ENCODE measurements at regions not wholly inside any gene's neighbourhood (a gene's known extent, or its start where the extent isn't known, plus 50 kb on each side); places are given as distances from the start of the nearest gene placed in this dataset.

DNA sequence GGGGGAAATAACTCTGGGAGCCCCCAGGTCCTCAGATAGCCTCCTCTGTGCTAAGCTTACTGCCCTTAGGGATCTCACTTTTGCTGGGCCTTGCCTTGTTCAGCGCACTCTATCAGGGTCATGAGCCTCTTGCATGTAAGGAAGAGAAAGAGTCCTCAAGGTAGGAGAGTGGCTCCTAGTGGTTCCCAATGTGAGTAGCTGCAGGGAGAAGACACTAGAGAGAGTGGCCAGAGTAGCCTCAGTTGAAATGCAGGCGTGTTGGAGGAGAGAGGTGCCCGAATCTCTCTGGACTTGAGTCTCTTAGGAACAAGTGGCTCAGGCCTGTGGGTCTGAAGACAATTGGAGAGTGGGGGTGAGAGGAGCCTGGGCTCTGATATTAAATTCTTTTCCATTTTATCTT is 94.3 kb upstream of the SORCS3 start:
- DNase-seq (ENCODE audit: low spot score): no peak
- no peak overlapping the region for H3K27ac Mint-ChIP-seq
- H3K4me3 Mint-ChIP-seq: no peak overlapping the region
- H3K36me3 Mint-ChIP-seq (ENCODE audit: low read depth): no peaks in the 10 kb centered on the region
- H3K4me1 Mint-ChIP-seq (ENCODE audit: low read depth): no peaks in the 10 kb centered on the region
- no peaks in the 10 kb centered on the region for H3K27me3 Mint-ChIP-seq (ENCODE audit: low read depth)
- H3K9me3 Mint-ChIP-seq: no peaks in the 10 kb centered on the region

DNA sequence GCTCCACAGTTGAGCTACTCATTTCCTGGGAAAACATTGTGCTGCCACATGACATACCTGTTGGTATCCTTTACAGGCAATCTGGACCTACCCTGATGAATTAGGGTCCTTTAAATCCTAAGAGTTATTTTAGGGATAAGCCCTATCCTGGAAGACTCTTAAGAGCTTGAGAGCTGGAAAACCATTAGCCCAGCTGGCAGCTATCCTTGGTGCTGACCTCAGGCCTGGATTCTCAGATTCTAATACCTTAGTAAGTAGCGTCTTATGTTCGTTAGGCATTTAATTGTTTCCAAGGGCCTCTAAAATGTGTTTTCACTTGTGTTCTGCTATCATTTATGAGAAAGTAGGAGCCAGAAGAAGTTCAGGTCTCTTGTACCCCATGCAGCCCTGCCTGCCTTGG is 93.0 kb upstream of the SORCS3 start:
- Mint-ChIP-seq H3K27ac (no peak overlapping the region), H3K27me3 (ENCODE audit: low read depth) (no peaks in the 10 kb centered on the region), H3K9me3 (no peaks in the 10 kb centered on the region), H3K4me3 (no peak overlapping the region), H3K36me3 (ENCODE audit: low read depth) (no peaks in the 10 kb centered on the region), H3K4me1 (ENCODE audit: low read depth) (no peaks in the 10 kb centered on the region)
- no peak for DNase-seq (ENCODE audit: low spot score)

DNA sequence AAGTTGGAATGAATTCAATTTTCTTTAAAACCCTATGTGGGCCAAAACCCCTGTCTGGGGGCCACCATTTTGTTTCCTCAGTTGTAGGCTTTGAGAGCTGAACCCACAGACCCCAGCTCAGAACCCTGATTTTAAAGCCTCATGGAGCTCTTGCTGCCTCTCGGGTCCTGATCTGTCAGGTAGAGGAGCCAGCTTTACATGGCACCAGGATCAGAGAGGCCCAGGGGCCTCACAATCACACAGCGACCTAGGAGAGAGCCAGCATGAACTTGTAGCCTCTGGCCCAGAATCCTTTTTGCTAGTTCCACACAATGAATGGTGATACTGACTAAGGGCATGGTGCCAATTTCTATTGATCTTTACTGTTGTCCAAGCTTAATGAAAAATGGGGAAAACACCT is 84.3 kb upstream of the SORCS3 start:
- DNase-seq (ENCODE audit: low spot score): no peak
- no peaks in the 10 kb centered on the region for H3K36me3 Mint-ChIP-seq (ENCODE audit: low read depth)
- H3K27me3 Mint-ChIP-seq (ENCODE audit: low read depth): peaks cover 4% of the 10 kb centered on the region
- no peaks in the 10 kb centered on the region for H3K4me1 Mint-ChIP-seq (ENCODE audit: low read depth)
- H3K9me3 Mint-ChIP-seq: no peaks in the 10 kb centered on the region
- no peak overlapping the region for H3K4me3 Mint-ChIP-seq
- no peak overlapping the region for H3K27ac Mint-ChIP-seq

DNA sequence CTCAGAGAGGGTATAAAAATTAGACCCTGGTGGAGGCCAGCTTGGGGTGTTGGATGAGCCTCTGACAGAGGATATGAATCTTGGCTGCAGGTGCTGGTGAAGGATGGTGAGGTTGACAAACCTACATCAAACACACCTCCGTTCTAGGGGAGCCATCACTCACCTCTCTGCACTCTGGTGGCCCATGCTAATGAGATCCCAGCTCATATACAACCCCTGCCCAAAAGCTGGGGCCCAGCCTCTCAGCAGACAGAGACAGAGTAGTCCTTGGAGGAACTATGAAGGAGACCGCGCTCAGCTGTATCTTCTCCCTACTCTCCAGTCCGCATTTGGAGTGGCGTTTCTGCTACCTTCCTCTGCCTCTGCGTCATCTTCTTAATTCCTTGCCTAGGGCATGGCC is 83.1 kb upstream of the SORCS3 start:
- Mint-ChIP-seq H3K4me1 (ENCODE audit: low read depth) (no peaks in the 10 kb centered on the region), H3K9me3 (no peaks in the 10 kb centered on the region), H3K4me3 (no peak overlapping the region), H3K27me3 (ENCODE audit: low read depth) (peaks cover 4% of the 10 kb centered on the region), H3K27ac (no peak overlapping the region), H3K36me3 (ENCODE audit: low read depth) (no peaks in the 10 kb centered on the region)
- no peak for DNase-seq (ENCODE audit: low spot score)

DNA sequence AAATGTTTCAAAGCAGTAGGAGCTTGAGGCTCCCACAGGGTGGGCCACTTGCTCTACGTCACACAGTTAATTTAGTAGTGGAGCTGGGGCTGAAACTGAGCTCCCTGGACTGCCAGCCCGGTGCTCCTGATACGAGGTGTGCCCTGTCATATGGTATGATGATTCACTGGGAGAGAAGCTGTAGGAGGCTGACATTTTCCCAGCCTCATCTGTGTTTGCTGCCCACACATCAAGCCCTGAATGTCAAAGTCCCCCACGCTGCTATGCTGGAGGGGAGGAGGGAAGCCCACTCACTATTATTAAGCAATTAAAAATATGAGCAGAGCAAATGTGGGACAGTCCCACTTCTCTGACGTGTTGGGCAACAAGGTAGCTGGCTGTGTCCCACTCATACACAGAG is 81.2 kb upstream of the SORCS3 start:
- H3K27me3 Mint-ChIP-seq (ENCODE audit: low read depth): no peaks in the 10 kb centered on the region
- H3K4me3 Mint-ChIP-seq: no peak overlapping the region
- H3K4me1 Mint-ChIP-seq (ENCODE audit: low read depth): no peaks in the 10 kb centered on the region
- no peak for DNase-seq (ENCODE audit: low spot score)
- H3K27ac Mint-ChIP-seq: no peak overlapping the region
- H3K9me3 Mint-ChIP-seq: no peaks in the 10 kb centered on the region
- H3K36me3 Mint-ChIP-seq (ENCODE audit: low read depth): no peaks in the 10 kb centered on the region

DNA sequence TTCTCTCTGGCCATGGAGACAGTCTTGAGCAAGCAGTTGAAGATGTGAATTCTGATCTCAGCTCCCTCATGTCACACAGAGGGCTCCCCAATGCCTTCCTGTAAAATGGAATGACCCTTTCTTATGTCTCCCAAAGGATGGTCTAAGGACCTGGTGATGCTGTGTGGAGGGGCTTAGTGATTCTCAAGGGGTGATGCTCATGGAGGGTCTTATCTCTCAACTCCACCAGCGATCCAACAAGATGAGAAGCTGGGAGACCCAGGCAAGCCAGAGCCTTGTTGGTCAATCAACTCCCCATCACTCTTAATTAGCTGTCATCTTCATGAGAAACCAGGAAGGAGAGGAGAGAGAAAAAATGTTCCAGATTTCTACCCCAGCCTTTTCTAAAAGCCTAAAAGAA is 78.0 kb upstream of the SORCS3 start:
- no peaks in the 10 kb centered on the region for H3K9me3 Mint-ChIP-seq
- H3K4me3 Mint-ChIP-seq: no peak overlapping the region
- H3K36me3 Mint-ChIP-seq (ENCODE audit: low read depth): no peaks in the 10 kb centered on the region
- DNase-seq (ENCODE audit: low spot score): no peak
- H3K4me1 Mint-ChIP-seq (ENCODE audit: low read depth): no peaks in the 10 kb centered on the region
- no peaks in the 10 kb centered on the region for H3K27me3 Mint-ChIP-seq (ENCODE audit: low read depth)
- H3K27ac Mint-ChIP-seq: no peak overlapping the region

DNA sequence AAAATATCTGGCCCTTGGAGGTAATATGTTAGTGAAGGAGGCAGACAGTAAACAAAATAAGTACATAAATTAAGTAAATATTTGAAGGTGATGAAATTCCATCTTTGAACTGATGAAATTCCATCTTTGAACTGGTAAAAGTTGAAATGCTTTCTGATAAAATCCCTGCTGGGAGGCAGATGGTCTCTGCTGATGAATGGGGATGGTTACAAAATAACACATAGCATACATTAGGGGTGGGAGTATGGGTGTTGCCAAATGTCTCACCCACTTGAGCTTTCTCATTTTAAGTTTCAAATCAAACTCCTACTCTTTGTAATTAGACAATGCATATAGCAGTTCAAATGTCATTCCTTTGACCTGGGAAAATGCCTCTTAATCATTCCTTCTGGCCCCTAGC is 77.5 kb upstream of the SORCS3 start:
- H3K27me3 Mint-ChIP-seq (ENCODE audit: low read depth): no peaks in the 10 kb centered on the region
- H3K4me3 Mint-ChIP-seq: no peak overlapping the region
- no peaks in the 10 kb centered on the region for H3K9me3 Mint-ChIP-seq
- H3K27ac Mint-ChIP-seq: no peak overlapping the region
- H3K36me3 Mint-ChIP-seq (ENCODE audit: low read depth): no peaks in the 10 kb centered on the region
- no peak for DNase-seq (ENCODE audit: low spot score)
- no peaks in the 10 kb centered on the region for H3K4me1 Mint-ChIP-seq (ENCODE audit: low read depth)

DNA sequence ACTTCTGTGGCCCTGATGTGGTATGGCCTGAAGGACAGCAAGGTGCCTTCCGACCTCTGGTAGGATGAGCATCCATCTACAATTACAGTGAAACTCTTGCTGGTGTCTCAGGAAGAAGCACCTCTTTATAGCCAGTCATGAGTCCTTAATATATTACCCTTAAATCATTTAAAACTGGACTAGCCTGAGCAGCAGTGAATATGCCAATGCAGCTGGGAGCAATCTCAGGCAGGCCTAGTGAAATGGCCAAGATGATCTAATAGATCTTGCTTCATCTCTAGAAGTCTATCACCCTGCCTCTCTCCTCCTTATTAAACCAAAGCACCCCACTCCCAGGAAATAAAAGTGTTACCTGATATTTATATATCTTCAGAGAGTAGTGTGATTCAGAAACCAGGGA is 66.7 kb upstream of the SORCS3 start:
- Mint-ChIP-seq H3K4me1 (ENCODE audit: low read depth) (no peaks in the 10 kb centered on the region), H3K27ac (no peak overlapping the region), H3K4me3 (no peak overlapping the region), H3K27me3 (ENCODE audit: low read depth) (no peaks in the 10 kb centered on the region), H3K9me3 (peaks cover 15% of the 10 kb centered on the region), H3K36me3 (ENCODE audit: low read depth) (no peaks in the 10 kb centered on the region)
- no peak for DNase-seq (ENCODE audit: low spot score)

DNA sequence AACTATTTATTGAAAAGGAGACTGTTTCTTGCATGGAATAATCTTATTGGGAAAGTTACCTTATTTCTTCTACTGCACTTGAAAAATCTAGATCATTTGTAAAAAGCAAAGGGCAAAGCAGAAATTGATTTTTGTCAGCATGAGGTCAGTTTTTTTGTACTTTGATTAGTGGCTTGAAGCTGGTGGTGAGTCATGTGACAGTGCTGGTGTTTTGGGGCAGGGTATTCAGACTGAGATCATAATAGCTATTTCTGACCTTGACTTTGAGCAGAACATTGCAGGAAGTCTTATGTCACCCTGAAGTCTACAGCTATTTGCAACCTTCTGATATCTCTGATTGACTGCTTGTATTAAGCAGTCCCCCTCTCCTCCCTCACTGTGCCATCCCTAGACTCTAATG is 66.3 kb upstream of the SORCS3 start:
- no peaks in the 10 kb centered on the region for H3K4me1 Mint-ChIP-seq (ENCODE audit: low read depth)
- H3K9me3 Mint-ChIP-seq: peaks cover 11% of the 10 kb centered on the region
- no peak overlapping the region for H3K4me3 Mint-ChIP-seq
- no peaks in the 10 kb centered on the region for H3K27me3 Mint-ChIP-seq (ENCODE audit: low read depth)
- no peak for DNase-seq (ENCODE audit: low spot score)
- no peaks in the 10 kb centered on the region for H3K36me3 Mint-ChIP-seq (ENCODE audit: low read depth)
- H3K27ac Mint-ChIP-seq: no peak overlapping the region

DNA sequence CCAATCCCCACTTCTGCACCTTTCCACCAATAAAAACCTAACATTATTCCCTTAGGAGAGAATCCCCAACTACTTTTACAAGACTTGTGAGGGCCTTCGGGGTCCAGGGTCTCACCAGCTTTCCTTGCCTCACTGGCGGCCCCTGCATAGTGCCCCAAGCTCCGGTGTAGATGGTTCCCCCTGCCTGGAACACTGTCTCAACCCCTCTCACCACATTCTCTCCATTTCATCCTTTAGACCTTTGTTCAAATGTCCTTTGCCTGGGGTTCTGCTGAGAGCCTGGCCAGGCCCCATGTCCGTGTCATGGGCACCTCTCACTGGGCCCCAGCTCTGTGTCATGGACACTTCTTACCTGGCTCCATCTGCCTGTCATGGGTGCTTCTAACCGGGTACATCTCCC is 64.5 kb upstream of the SORCS3 start:
- Mint-ChIP-seq H3K4me1 (ENCODE audit: low read depth) (peaks cover 4% of the 10 kb centered on the region), H3K27me3 (ENCODE audit: low read depth) (peaks cover 5% of the 10 kb centered on the region), H3K4me3 (no peak overlapping the region), H3K36me3 (ENCODE audit: low read depth) (no peaks in the 10 kb centered on the region), H3K27ac (no peak overlapping the region), H3K9me3 (no peaks in the 10 kb centered on the region)
- DNase-seq (ENCODE audit: low spot score): no peak

DNA sequence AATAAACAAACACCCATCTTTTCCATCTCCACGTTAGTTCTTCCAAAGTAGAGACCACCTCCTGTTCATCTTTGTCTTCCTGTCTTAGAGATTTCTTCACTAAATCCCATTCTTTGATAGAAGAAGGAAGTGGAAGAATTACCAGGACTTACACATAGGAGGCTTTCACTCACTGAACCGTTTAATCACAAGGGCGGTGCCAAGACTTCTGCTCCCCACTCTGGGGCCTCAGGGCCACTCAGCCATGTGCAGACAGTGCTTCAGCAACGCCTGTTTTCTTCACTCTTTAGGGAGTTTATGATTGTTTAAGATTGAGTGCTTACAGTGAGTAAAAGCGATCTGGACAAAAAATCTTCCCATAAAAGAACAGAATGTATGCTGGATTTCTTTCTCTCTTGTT is 63.9 kb upstream of the SORCS3 start:
- H3K4me3 Mint-ChIP-seq: no peak overlapping the region
- no peaks in the 10 kb centered on the region for H3K9me3 Mint-ChIP-seq
- no peaks in the 10 kb centered on the region for H3K36me3 Mint-ChIP-seq (ENCODE audit: low read depth)
- peaks cover 4% of the 10 kb centered on the region for H3K4me1 Mint-ChIP-seq (ENCODE audit: low read depth)
- no peak overlapping the region for H3K27ac Mint-ChIP-seq
- peaks cover 8% of the 10 kb centered on the region for H3K27me3 Mint-ChIP-seq (ENCODE audit: low read depth)
- DNase-seq (ENCODE audit: low spot score): no peak

DNA sequence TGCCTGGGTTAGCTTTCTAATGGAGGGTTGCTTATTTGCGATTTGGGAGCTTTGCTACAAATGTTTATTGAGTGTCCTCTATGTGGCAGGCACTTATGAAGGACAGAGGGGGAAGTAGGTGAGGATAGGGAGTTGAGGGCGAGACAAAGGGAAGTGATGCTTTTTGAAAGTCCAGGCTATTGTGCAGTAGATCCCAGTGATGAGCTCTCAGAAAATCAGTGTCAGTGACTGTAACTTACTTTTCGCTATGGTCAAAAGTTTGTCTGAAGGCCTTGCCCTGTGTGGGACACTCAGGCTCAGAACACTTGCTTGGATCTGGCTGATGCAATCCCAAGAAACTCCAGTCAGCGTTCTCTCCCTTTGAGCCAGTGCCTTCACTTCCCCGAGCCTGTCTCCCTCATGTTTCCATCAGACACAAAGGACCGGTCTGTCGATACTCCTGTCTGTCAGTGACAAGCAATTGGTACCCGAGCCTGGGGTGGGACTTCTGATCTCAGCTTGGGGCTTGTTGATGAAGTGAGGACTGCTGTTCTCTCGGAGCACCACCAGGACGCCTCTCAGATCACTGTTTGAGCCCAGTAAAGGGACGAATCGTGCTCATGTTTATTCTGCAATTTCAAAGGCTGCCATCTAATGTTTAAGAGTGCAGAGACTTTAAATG is 63.1 kb upstream of the SORCS3 start:
- Mint-ChIP-seq H3K36me3 (ENCODE audit: low read depth) (no peaks in the 10 kb centered on the region), H3K9me3 (no peaks in the 10 kb centered on the region), H3K27me3 (ENCODE audit: low read depth) (peaks cover 9% of the 10 kb centered on the region), H3K27ac (no peak overlapping the region), H3K4me1 (ENCODE audit: low read depth) (peaks cover 4% of the 10 kb centered on the region), H3K4me3 (no peak overlapping the region)
- no peak for DNase-seq (ENCODE audit: low spot score)

DNA sequence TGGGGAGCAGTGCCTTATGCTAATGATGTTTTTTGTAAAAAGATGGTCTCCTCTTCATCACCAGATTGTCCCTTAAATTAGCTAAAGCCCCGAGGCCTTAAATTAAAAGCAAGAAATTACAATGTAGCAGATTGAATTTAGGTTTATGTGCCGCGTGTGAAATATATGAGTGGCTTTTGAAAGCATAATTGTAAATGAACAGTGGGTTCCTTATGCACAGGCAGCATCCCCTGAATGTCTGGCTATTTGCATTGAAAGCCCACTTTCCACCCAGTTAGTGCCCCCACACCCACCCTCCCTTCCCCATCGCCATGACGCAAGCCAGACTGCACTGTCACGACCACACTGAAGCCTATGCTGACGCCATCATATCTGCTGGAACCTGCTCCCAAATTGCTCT is 62.4 kb upstream of the SORCS3 start:
- Mint-ChIP-seq H3K9me3 (no peaks in the 10 kb centered on the region), H3K4me3 (no peak overlapping the region), H3K27ac (no peak overlapping the region), H3K27me3 (ENCODE audit: low read depth) (peaks cover 9% of the 10 kb centered on the region), H3K4me1 (ENCODE audit: low read depth) (peaks cover 4% of the 10 kb centered on the region), H3K36me3 (ENCODE audit: low read depth) (no peaks in the 10 kb centered on the region)
- no peak for DNase-seq (ENCODE audit: low spot score)

DNA sequence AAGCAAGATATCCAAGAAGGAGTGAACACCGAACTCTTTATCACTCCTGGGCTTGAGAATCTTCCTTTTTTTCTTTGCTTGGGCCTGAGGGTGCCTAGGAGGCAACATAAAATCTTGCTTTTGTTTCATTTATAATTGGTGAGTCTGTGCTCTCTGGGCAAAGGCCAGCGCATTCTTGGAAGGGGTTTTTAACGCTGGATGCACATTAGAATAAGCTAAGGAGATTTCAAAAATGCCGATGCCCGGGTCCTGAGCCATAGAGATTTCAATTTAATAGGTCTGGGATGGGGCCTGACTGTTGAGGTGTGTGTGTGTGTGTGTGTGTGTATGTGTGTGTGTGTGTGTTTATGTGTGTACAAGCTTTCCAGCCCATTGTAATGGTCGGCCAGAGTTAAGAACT is 62.0 kb upstream of the SORCS3 start:
- Mint-ChIP-seq H3K9me3 (no peaks in the 10 kb centered on the region), H3K4me1 (ENCODE audit: low read depth) (peaks cover 4% of the 10 kb centered on the region), H3K27me3 (ENCODE audit: low read depth) (peaks cover 9% of the 10 kb centered on the region), H3K27ac (no peak overlapping the region), H3K4me3 (no peak overlapping the region), H3K36me3 (ENCODE audit: low read depth) (no peaks in the 10 kb centered on the region)
- no peak for DNase-seq (ENCODE audit: low spot score)

DNA sequence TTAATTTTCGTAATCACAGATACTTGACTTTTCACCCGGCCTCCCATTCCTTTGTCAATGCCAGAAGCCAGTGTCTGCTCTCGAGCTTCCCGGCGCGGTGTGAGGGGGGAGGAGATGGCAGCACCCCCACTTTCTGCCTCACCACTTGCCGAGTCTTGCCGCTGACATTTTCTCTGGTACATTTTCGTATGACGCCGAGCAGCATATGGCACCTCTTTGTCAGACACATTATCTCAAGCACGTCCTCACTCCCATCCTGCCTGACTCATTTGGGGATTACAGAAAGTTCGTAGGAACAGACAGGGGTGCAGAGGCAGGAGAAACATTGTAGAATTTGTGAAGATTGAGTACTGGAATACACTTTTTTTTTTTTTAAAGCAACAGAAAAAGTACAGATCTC is 60.8 kb upstream of the SORCS3 start:
- no peaks in the 10 kb centered on the region for H3K9me3 Mint-ChIP-seq
- H3K27me3 Mint-ChIP-seq (ENCODE audit: low read depth): peaks cover 16% of the 10 kb centered on the region
- H3K4me3 Mint-ChIP-seq: no peak overlapping the region
- peaks cover 4% of the 10 kb centered on the region for H3K4me1 Mint-ChIP-seq (ENCODE audit: low read depth)
- no peak for DNase-seq (ENCODE audit: low spot score)
- H3K27ac Mint-ChIP-seq: no peak overlapping the region
- H3K36me3 Mint-ChIP-seq (ENCODE audit: low read depth): no peaks in the 10 kb centered on the region
